ENCODE measurements at regions not wholly inside any gene's neighbourhood (a gene's known extent, or its start where the extent isn't known, plus 50 kb on each side); places are given as distances from the start of the nearest gene placed in this dataset.

DNA sequence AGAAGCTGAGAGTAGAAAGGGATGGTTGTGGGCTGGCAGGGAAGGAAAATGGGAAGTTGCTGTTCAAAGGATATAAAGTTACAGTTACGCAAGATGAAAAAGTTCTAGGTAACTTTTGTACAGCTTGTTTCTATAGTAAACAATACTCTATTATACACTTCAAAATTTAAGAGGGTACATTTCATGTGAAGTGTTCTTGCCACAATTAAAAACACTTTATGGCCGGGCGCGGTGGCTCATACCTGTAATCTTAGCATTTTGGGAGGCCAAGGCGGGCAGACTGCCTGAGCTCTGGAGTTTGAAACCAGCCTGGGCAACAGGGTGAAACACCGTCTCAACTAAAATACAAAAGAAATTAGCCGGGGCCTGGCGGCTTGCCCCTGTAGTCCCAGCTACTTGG is 623.6 kb downstream of the STIM2 start:
- Mint-ChIP-seq H3K36me3 (ENCODE audit: low read depth) (no peaks in the 10 kb centered on the region), H3K9me3 (no peaks in the 10 kb centered on the region), H3K4me3 (no peak overlapping the region), H3K27ac (ENCODE audit: unreplicated experiment) (no peak overlapping the region), H3K4me1 (no peaks in the 10 kb centered on the region), H3K27me3 (ENCODE audit: low read depth) (no peaks in the 10 kb centered on the region)
- DNase-seq (ENCODE audit: low read depth, low spot score): no peak
- TF ChIP-seq, protein P1, sequence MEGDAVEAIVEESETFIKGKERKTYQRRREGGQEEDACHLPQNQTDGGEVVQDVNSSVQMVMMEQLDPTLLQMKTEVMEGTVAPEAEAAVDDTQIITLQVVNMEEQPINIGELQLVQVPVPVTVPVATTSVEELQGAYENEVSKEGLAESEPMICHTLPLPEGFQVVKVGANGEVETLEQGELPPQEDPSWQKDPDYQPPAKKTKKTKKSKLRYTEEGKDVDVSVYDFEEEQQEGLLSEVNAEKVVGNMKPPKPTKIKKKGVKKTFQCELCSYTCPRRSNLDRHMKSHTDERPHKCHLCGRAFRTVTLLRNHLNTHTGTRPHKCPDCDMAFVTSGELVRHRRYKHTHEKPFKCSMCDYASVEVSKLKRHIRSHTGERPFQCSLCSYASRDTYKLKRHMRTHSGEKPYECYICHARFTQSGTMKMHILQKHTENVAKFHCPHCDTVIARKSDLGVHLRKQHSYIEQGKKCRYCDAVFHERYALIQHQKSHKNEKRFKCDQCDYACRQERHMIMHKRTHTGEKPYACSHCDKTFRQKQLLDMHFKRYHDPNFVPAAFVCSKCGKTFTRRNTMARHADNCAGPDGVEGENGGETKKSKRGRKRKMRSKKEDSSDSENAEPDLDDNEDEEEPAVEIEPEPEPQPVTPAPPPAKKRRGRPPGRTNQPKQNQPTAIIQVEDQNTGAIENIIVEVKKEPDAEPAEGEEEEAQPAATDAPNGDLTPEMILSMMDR (conservative IDR thresholded peaks at IDR 0.05): no peak

DNA sequence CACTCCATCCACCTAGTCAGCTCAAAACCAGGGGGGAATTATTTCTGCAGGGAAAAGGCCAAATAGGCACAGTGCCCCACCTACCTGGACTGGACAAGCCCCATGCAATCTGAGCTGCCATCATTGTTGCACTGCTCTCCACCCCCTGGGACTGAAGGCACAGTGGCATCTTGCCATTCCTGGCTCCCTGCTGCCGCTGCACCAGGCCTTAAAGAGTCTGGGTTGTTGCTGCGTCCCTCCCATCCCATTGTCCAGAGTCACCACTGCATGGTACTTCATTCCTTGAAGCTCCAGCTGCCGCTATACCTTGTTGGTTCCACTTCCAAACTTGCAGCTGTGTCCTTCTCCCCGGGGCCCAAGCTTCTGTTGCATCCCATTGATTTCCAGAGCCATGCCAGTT is 629.7 kb downstream of the STIM2 start:
- Mint-ChIP-seq H3K36me3 (ENCODE audit: low read depth) (no peaks in the 10 kb centered on the region), H3K27ac (ENCODE audit: unreplicated experiment) (no peak overlapping the region), H3K27me3 (ENCODE audit: low read depth) (no peaks in the 10 kb centered on the region), H3K9me3 (no peaks in the 10 kb centered on the region), H3K4me3 (no peak overlapping the region), H3K4me1 (peaks cover 5% of the 10 kb centered on the region)
- no peak for DNase-seq (ENCODE audit: low read depth, low spot score)
- TF ChIP-seq, protein P1 (conservative IDR thresholded peaks at IDR 0.05): no peak

DNA sequence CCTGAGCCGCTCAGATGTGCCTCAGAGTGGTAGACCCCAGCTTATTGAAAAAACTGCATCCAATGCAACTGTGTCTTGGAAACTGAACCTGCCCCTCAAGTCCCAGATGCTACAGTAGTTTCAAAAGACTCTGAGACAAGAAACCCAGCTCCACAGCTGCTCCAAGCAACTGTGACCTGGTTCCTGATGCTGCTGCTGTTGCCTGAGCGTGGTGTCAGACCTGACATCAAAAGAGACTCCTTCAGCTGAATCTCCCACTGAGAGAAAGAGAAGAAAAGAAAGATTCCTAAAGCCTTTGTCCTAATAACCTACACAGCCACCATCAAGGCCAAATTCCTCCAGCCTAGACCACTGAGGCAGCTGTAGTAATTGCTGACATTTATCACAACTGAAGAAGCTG is 630.1 kb downstream of the STIM2 start:
- no peaks in the 10 kb centered on the region for H3K27me3 Mint-ChIP-seq (ENCODE audit: low read depth)
- TF ChIP-seq, protein P1 (conservative IDR thresholded peaks at IDR 0.05): no peak

DNA sequence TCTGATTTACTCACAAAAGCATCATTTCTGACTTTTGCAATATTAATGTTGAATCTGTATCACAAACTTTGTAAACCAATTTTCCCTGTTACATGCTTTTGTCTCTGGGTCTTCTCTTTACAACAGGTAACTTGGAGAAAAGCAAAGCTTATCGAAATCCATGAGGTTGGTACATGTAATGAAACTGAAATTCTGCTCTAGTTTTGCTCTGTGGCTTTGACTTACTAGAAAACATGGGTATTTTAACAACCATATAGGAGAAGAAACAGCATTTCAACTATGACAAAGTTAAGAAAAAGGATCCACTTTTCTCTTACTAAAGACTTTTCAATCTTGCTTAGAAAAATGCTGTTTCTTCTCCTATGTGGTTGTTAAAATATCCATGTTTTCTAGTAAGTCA is 645.8 kb downstream of the STIM2 start:
- DNase-seq (ENCODE audit: low read depth, low spot score): no peak
- H3K27ac Mint-ChIP-seq (ENCODE audit: unreplicated experiment): no peak overlapping the region
- peaks cover 20% of the 10 kb centered on the region for H3K4me1 Mint-ChIP-seq
- TF ChIP-seq, protein P1 (conservative IDR thresholded peaks at IDR 0.05): no peak
- H3K36me3 Mint-ChIP-seq (ENCODE audit: low read depth): no peaks in the 10 kb centered on the region
- no peak overlapping the region for H3K4me3 Mint-ChIP-seq
- no peaks in the 10 kb centered on the region for H3K27me3 Mint-ChIP-seq (ENCODE audit: low read depth)
- H3K9me3 Mint-ChIP-seq: no peaks in the 10 kb centered on the region

More for the DNA sequence above, 630.1 kb downstream of the STIM2 start:
- Mint-ChIP-seq H3K36me3 (ENCODE audit: low read depth) (no peaks in the 10 kb centered on the region), H3K27ac (ENCODE audit: unreplicated experiment) (no peak overlapping the region), H3K9me3 (no peaks in the 10 kb centered on the region), H3K4me1 (peaks cover 5% of the 10 kb centered on the region), H3K4me3 (no peak overlapping the region)
- no peak for DNase-seq (ENCODE audit: low read depth, low spot score)

DNA sequence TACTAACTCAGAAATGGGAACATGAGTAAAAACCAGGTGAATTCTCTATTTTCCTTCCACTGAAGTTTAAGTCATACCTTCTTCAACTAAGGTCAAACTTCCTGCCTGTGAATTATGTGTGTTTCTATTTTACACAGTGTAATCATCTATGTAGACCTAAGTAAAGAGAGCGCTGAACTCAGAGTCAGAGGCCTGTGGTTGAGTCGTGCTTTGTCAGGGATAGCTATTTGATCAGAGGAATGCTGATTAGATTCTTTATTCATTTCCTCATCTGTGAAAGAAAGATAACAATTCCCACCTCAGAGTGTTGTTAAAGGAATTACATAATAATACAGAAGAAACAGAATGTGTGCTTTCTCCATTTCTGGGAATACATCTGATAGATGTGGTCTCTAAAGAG is 654.1 kb downstream of the STIM2 start:
- Mint-ChIP-seq H3K4me3 (no peak overlapping the region), H3K36me3 (ENCODE audit: low read depth) (no peaks in the 10 kb centered on the region), H3K9me3 (peaks cover 5% of the 10 kb centered on the region), H3K27ac (ENCODE audit: unreplicated experiment) (no peak overlapping the region), H3K4me1 (no peaks in the 10 kb centered on the region), H3K27me3 (ENCODE audit: low read depth) (no peaks in the 10 kb centered on the region)
- TF ChIP-seq, protein P1 (conservative IDR thresholded peaks at IDR 0.05): no peak
- DNase-seq (ENCODE audit: low read depth, low spot score): no peak

DNA sequence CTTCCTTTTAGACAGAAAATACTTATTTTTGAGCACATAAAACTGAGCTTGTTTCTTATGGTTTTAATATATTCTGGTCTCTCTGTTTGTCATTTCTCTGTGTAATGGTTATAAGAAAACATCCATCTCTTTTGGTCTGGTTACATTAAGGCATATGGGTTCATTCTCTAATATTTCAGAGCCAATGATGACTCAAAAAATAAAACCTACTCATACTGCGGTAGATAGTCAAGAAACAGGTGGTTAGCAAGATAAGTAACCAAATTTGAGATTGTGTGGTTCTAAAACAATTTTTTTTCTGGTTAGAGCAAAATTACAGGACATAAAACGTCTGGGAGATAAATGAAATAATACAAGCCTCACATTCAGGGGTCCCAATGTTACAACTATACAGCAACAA is 654.5 kb downstream of the STIM2 start:
- Mint-ChIP-seq H3K4me1 (no peaks in the 10 kb centered on the region), H3K27me3 (ENCODE audit: low read depth) (no peaks in the 10 kb centered on the region), H3K27ac (ENCODE audit: unreplicated experiment) (no peak overlapping the region), H3K36me3 (ENCODE audit: low read depth) (no peaks in the 10 kb centered on the region), H3K4me3 (no peak overlapping the region), H3K9me3 (peaks cover 5% of the 10 kb centered on the region)
- TF ChIP-seq, protein P1 (conservative IDR thresholded peaks at IDR 0.05): no peak
- no peak for DNase-seq (ENCODE audit: low read depth, low spot score)

Data from neural crest cell (in vitro differentiated cells).